ENCODE measurements at regions not wholly inside any gene's neighbourhood (a gene's known extent, or its start where the extent isn't known, plus 50 kb on each side); places are given as distances from the start of the nearest gene placed in this dataset.

DNA sequence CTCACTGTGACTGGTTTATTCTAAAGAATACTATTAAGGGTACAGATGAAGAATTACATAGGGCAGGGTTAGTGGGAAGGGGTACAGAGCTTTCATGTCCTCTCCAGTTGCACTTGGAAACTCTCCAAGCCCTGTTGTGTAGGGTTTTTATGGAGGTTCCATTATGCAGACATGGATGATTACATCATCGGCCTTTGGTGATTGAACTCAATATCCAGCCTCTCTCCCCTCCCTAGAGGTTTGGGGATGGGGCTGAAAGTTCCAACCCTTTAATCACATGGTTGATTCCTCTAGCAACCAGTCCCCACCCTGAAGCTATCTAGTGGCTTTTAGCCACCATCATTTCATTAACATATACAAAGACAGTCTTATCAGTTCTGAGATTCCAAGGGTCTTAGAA lies 472.6 kb downstream of the BUD13 start:
- TF ChIP-seq, protein P1, sequence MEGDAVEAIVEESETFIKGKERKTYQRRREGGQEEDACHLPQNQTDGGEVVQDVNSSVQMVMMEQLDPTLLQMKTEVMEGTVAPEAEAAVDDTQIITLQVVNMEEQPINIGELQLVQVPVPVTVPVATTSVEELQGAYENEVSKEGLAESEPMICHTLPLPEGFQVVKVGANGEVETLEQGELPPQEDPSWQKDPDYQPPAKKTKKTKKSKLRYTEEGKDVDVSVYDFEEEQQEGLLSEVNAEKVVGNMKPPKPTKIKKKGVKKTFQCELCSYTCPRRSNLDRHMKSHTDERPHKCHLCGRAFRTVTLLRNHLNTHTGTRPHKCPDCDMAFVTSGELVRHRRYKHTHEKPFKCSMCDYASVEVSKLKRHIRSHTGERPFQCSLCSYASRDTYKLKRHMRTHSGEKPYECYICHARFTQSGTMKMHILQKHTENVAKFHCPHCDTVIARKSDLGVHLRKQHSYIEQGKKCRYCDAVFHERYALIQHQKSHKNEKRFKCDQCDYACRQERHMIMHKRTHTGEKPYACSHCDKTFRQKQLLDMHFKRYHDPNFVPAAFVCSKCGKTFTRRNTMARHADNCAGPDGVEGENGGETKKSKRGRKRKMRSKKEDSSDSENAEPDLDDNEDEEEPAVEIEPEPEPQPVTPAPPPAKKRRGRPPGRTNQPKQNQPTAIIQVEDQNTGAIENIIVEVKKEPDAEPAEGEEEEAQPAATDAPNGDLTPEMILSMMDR (IDR thresholded peaks at IDR 0.05) = no peak
- TF ChIP-seq POLR2AphosphoS5 (IDR thresholded peaks at IDR 0.05) (no peak), POLR2A (IDR thresholded peaks at IDR 0.05) (no peak)
